ENCODE measurements at regions not wholly inside any gene's neighbourhood (a gene's known extent, or its start where the extent isn't known, plus 50 kb on each side); places are given as distances from the start of the nearest gene placed in this dataset.

GRCh38 chr4:30968926-30969325, 248.8 kb downstream of the PCDH7 start:
- Mint-ChIP-seq H3K9me3 (ENCODE audit: unreplicated experiment) (no peaks in the 10 kb centered on the region), H3K4me1 (ENCODE audit: unreplicated experiment) (peaks cover 3% of the 10 kb centered on the region), H3K4me3 (ENCODE audit: unreplicated experiment) (no peak overlapping the region), H3K36me3 (ENCODE audit: low read depth, unreplicated experiment) (no peaks in the 10 kb centered on the region), H3K27me3 (ENCODE audit: unreplicated experiment) (no peaks in the 10 kb centered on the region), H3K27ac (ENCODE audit: unreplicated experiment) (no peak overlapping the region)
- no peak for DNase-seq (ENCODE audit: low spot score)
- no peak for TF ChIP-seq CTCF (IDR thresholded peaks at IDR 0.05; ENCODE audit: unreplicated experiment)

- H3K4me3 Mint-ChIP-seq (ENCODE audit: unreplicated experiment): no peak overlapping the region
- no peaks in the 10 kb centered on the region for H3K36me3 Mint-ChIP-seq (ENCODE audit: low read depth, unreplicated experiment)
- no peak overlapping the region for H3K27ac Mint-ChIP-seq (ENCODE audit: unreplicated experiment)
- H3K4me1 Mint-ChIP-seq (ENCODE audit: unreplicated experiment): peaks cover 7% of the 10 kb centered on the region
- no peak for DNase-seq (ENCODE audit: low spot score)
- no peaks in the 10 kb centered on the region for H3K9me3 Mint-ChIP-seq (ENCODE audit: unreplicated experiment)
- no peaks in the 10 kb centered on the region for H3K27me3 Mint-ChIP-seq (ENCODE audit: unreplicated experiment)
- no peak for TF ChIP-seq CTCF (IDR thresholded peaks at IDR 0.05; ENCODE audit: unreplicated experiment)
Observed at GRCh38 chr4:30972542-30972941, 252.4 kb downstream of the PCDH7 start.

- no peak overlapping the region for H3K27ac Mint-ChIP-seq (ENCODE audit: unreplicated experiment)
- TF ChIP-seq CTCF (IDR thresholded peaks at IDR 0.05; ENCODE audit: unreplicated experiment): no peak
- H3K4me3 Mint-ChIP-seq (ENCODE audit: unreplicated experiment): no peak overlapping the region
- no peaks in the 10 kb centered on the region for H3K27me3 Mint-ChIP-seq (ENCODE audit: unreplicated experiment)
- no peaks in the 10 kb centered on the region for H3K9me3 Mint-ChIP-seq (ENCODE audit: unreplicated experiment)
- no peaks in the 10 kb centered on the region for H3K36me3 Mint-ChIP-seq (ENCODE audit: low read depth, unreplicated experiment)
- peaks cover 7% of the 10 kb centered on the region for H3K4me1 Mint-ChIP-seq (ENCODE audit: unreplicated experiment)
- DNase-seq (ENCODE audit: low spot score): no peak
Observed at GRCh38 chr4:30973993-30974392, 253.8 kb downstream of the PCDH7 start.

GRCh38 chr4:30979402-30979801, 259.2 kb downstream of the PCDH7 start:
- no peak for TF ChIP-seq CTCF (IDR thresholded peaks at IDR 0.05; ENCODE audit: unreplicated experiment)
- Mint-ChIP-seq H3K36me3 (ENCODE audit: low read depth, unreplicated experiment) (no peaks in the 10 kb centered on the region), H3K27ac (ENCODE audit: unreplicated experiment) (no peak overlapping the region), H3K27me3 (ENCODE audit: unreplicated experiment) (no peaks in the 10 kb centered on the region), H3K9me3 (ENCODE audit: unreplicated experiment) (no peaks in the 10 kb centered on the region), H3K4me3 (ENCODE audit: unreplicated experiment) (no peak overlapping the region), H3K4me1 (ENCODE audit: unreplicated experiment) (no peaks in the 10 kb centered on the region)
- no peak for DNase-seq (ENCODE audit: low spot score)

GRCh38 chr4:30989508-30989907, 269.3 kb downstream of the PCDH7 start:
- no peak for TF ChIP-seq CTCF (IDR thresholded peaks at IDR 0.05; ENCODE audit: unreplicated experiment)
- Mint-ChIP-seq H3K27me3 (ENCODE audit: unreplicated experiment) (no peaks in the 10 kb centered on the region), H3K4me1 (ENCODE audit: unreplicated experiment) (no peaks in the 10 kb centered on the region), H3K9me3 (ENCODE audit: unreplicated experiment) (no peaks in the 10 kb centered on the region), H3K4me3 (ENCODE audit: unreplicated experiment) (no peak overlapping the region), H3K36me3 (ENCODE audit: low read depth, unreplicated experiment) (no peaks in the 10 kb centered on the region), H3K27ac (ENCODE audit: unreplicated experiment) (no peak overlapping the region)
- DNase-seq (ENCODE audit: low spot score): no peak

Measured in endothelial cell (in vitro differentiated cells).